ENCODE measurements at regions not wholly inside any gene's neighbourhood (a gene's known extent, or its start where the extent isn't known, plus 50 kb on each side); places are given as distances from the start of the nearest gene placed in this dataset.
"Not testable (repeated sequence)": the region's sequence is repeated elsewhere in the genome, so short reads cannot be mapped to it uniquely, and the experiment has no call there.

GRCh38 chr15:31673263-31673662 lies 346.6 kb downstream of the KLF13 start:
- POLR2A ChIA-PET, CTCF ChIA-PET: not testable (repeated sequence)

DNA sequence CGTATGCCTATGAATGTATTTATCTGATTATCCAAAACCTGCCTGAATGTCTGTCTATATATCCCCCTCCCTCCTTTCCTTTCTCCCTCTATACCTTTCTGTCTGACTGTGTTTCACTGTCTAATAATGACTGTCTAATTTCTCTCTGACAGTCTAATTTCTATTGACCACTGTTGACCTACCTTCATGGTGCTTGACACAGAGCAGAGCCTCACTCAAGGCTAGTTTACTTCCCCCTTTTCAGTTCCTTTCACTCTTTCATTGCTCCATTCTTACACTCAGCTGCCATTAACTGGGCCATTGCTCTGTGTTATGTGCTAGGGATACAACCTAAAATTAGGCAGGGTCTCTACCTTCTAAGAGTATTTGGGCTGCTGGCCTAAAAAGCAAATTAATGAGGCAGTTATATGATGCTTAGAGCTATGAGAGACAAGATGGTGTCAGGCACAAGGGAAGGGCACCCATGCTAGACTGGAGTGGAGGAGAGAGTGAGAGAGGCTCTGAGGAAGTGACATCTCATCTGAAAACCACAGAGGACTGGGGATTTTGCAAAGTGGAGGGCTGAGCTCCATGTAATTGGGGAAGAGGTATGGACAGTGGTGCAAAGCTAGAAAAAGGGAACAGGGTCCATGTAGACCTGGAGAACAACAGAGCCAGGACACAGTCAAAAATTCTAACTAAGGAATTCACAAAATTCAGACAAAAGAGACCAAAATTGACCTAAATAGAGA lies 348.6 kb upstream of the CHRNA7 start:
- POLR2A ChIA-PET, CTCF ChIA-PET: not testable (repeated sequence)

GRCh38 chr15:31687088-31687487 lies 343.2 kb upstream of the CHRNA7 start:
- POLR2A ChIA-PET, CTCF ChIA-PET: not testable (repeated sequence)

GRCh38 chr15:31696509-31696908 lies 333.8 kb upstream of the CHRNA7 start:
- CTCF ChIA-PET, result not testable (repeated sequence)

DNA sequence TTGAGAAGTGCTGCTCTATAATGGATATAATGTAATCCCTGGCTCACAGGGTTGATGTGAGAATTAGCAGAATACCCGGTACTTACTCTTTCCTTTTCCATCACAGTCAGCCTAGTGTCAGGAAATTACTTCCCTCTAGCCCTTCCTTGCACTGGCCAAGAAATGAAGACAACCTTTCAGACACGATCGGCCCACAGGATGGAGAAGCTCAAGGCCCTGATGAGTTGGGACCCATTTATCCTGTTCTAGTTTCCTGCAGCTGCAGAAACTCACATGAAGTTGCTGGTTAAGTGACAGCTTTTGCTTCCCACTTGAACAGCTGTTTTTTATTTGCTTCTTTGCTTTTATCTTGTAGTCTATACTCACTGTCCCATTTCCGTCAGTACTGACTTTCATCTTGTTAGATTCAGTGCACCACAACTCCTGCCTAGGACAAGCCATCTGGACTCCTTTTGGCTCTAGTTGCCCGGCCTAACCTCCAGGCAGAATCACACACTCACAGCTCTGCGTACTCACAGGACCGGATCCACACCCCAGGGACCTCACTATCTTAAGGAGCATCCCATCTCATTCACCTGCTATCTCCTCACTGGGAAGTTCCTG lies 325.1 kb upstream of the CHRNA7 start:
- CTCF ChIA-PET, POLR2A ChIA-PET: not testable (repeated sequence)

More at GRCh38 chr15:31696509-31696908, 333.8 kb upstream of the CHRNA7 start:
- POLR2A ChIA-PET, result not testable (repeated sequence)

DNA sequence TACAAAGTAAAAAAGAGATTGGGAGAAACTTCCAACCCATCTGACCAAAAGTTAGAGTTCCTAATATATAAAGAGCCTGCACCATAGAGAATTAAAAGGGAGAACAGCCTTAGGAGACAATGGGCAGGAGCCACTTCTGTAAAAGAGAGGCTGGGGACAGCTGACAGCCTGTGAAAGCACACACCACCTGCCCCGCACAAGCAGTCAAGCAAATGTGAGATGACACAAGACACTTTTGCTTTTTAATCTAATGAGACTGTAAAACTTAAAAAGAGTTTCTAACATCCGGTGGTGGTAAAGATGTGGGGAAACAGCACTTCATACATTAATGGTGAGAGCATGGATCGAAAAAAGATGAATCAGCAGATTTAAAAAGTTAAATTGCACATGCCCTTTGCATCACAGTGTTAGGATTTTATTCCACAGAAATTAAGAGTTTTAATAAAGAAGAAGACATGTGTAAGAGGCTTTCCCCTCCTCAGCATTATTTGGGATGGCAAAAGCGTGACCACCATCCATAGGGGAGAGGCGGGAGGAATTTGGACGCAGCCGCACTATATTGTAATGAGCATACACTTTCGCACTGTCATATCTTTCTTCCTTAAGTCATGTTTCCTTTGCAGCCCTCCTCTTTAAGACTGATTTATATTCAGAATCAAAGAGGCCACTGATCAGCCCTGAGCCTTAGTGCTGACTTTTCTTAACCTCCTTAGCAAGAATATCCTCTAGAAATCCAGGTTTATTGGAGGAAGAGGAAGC lies 322.2 kb upstream of the CHRNA7 start:
- POLR2A ChIA-PET, CTCF ChIA-PET: not testable (repeated sequence)

DNA sequence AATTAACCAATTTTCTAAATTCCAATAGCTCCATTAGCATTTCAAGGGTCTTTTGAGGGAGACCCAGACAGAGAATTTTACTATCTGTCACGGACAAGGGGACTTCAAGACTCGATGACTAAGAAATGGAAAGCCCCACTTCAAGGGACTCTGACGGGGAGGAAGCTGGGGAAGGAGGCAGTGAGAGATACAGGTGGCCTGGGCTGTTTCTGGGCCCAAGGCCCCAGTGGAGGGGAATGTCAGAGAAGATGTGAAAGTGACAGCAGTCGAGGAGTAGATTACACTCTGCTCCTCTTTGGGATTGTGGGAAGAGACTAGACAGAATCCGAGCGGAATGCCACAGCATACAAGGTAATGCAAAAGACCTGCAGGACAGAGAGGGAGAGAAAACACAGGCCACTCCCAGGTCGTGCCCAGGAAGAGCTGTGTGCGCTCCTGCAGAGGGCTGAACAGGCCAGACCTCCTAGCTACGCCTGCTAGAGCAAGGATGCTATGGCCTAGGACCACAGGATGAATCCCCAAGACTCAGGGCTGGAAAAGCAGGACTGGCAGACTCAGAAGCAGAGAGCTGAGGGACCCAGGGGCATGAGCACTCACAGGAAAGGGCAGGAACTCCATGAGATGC lies 321.5 kb upstream of the CHRNA7 start:
- POLR2A ChIA-PET, CTCF ChIA-PET: not testable (repeated sequence)

DNA sequence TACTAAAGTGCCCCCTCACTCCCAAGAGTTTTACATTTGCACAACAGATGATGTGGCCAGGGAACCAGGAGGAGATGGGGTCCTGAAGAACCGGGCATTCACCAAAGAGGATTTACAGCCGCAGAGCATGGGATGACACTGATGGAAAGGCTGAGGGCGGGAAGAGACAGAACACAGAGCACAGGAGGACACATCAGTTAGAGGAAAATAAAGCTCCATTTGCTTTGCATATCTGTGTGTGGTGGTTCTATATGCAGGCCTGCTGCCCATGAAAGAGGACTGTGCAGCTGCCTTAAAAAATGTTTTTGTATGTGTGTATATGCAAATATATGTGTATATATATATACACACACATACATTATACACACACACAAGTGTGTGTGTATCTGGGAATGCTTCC lies 320.8 kb upstream of the CHRNA7 start:
- POLR2A ChIA-PET, CTCF ChIA-PET: not testable (repeated sequence)

GRCh38 chr15:31710806-31711205 lies 319.5 kb upstream of the CHRNA7 start:
- POLR2A ChIA-PET, CTCF ChIA-PET: not testable (repeated sequence)

DNA sequence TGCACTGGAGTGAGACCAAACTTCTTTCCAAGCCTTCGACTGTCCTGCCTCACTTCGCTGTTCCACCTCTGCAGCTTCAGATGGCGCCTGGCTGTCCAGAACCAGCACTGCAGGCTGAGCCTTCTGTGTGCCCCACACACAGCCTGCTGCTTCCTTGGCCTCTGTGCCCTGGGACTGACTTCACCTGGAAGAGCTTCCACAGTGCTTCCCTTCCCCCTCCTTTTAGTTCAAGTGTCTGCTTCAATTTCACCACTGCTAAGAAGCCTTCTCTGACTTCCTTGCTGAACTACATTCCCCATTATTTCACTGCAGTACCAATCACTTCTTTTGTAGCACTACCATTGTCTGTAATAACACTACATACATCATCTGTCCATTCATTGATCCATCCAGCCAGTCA lies 315.1 kb upstream of the CHRNA7 start:
- POLR2A ChIA-PET, CTCF ChIA-PET: not testable (repeated sequence)

DNA sequence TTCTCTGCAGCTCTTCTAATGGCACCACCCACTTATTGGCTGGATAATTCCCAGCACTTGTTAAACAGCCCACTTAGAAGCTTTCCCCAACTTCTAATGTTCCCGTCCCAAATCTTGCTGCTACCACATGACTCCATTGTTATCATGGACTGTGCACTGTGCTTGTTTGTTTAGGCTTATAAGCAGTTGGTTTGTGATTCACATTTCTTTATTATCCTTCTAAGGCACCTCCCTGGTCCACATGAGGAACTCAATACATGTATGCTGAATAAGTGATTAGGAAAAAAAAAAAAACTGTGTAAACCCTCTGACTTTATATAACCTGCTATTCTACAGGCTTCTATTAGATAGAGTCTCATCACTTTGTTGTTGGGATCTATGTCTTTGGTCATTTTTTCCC lies 311.7 kb upstream of the CHRNA7 start:
- POLR2A ChIA-PET, CTCF ChIA-PET: not testable (repeated sequence)

DNA sequence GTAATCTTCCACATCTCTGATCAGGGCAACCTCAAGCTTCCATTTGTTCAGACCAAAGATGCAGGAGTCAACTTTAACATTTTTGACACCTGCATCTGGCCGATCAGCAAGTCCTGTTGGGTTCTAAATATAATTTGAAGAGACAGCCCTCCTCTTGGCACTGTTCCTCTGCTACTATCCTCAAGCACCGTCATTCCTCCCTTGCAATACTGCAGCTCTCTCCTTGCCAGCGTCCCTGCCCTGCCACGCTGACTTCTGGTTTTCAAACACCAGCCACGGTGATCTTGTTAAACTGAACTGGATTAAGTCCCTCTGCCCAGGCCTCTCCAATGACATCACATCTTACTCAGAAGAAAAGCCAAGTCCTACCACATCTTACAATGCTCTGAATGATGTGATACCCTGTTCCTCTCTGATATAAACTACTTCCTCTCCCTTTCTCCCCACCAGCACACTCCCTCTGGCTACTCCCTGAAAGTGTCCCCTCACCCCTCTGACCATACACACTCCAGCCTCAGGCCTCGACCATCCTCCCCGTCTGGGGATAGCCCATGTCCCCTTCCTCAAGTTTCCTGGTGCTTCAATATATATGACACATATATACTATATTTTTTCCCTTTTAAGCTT lies 310.8 kb upstream of the CHRNA7 start:
- CTCF ChIA-PET, POLR2A ChIA-PET: not testable (repeated sequence)

- POLR2A ChIA-PET, CTCF ChIA-PET: not testable (repeated sequence)
These were observed 307.3 kb upstream of the CHRNA7 start for GRCh38 chr15:31723019-31723418.

DNA sequence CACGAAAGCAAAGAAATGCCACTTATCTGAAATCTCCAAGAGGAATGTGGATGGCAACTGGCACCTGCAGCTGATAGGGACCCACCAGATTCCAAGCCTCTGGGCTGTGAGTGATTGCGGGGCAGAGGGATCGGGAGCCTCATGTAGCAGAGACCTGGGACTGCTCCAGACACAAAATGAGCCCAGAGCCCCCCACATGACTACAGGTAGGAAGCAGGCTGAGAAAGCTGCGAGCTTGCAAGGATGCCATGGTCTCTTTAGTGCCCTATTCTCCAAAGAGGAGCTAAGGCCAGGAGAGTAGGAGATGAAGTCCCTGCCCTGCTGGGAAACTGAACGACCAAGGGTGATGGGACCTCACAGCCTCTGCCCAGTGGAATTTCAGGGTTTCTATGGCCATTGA lies 305.4 kb upstream of the CHRNA7 start:
- CTCF ChIA-PET, POLR2A ChIA-PET: not testable (repeated sequence)

- CTCF ChIA-PET, POLR2A ChIA-PET: not testable (repeated sequence)
These were observed 304.7 kb upstream of the CHRNA7 start for GRCh38 chr15:31725619-31726018.

GRCh38 chr15:31727612-31728011 lies 302.7 kb upstream of the CHRNA7 start:
- ChIA-PET POLR2A (no interaction called here), CTCF (no interaction called here)

DNA sequence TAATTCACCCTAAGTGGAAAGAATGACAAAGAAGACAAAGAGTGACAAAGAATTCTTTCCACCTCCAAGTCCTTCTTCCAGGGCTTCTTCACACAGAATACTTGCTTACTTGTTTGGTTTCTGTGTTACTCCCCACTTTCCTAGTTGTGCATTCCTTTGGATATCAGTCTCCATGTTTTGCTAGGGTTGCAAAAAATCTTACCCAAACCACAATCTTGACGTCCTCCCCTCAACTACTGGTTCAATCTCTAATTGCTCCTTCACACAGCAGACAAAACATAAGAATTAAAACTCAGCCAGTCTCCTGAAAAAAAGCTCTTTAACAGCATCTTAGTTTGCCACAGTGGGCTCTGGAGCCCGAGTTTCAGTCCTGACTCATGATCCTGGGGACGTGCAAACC lies 297.6 kb upstream of the CHRNA7 start:
- ChIA-PET CTCF (no interaction called here), POLR2A (no interaction called here)

DNA sequence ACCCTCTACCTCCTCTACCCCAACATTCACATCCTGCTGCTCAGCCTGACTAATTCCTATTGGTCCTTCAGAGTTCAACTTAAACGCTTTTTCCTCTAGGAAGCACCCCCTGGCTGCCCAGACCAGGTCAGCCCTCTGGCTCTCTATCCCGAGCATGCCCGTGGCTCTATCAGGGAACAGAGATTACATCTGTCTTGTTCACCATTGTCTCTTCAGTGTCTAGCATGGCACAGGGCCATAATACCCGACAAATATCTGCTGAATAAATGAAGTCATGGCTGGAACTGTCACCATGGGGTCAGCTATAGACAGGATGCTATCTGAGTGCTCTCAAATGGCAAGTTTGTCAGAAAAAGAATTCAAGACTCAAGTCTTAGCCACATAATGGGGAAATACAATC lies 296.9 kb upstream of the CHRNA7 start:
- ChIA-PET POLR2A (no interaction called here), CTCF (no interaction called here)

GRCh38 chr15:31740203-31740602 lies 290.1 kb upstream of the CHRNA7 start:
- ChIA-PET CTCF (no interaction called here), POLR2A (no interaction called here)

- CTCF ChIA-PET, result interaction anchor here (0.6 kb wide), 1 partner anchor 153 kb away, joined by 4 read pairs; no protein-coding TSS in a partner anchor
- POLR2A ChIA-PET, result no interaction called here
These were observed 284.5 kb upstream of the CHRNA7 start for GRCh38 chr15:31745841-31746240.

All from activated CD8-positive, alpha-beta memory T cell treated with anti-CD3 and anti-CD28 coated beads for 36 hours (primary cell).